K562 (cell line): ENCODE measurements at regions not wholly inside any gene's neighbourhood (a gene's known extent, or its start where the extent isn't known, plus 50 kb on each side); places are given as distances from the start of the nearest gene placed in this dataset.

Experiments
- ATAC-seq: fragments of 200-7000 bp; cut with Tn5 transposase; 3 replicates; pipeline ENCODE4 v1.9.1; 2020; ENCODE audit warnings: moderate library complexity
- BruUV-seq: library from RNA; stranded (reverse); fragments of 400-500 nt; replicated peaks from 2 replicates; lab custom pipeline; 2021; lab: Mats Ljungman, UMichigan
- CTCF ChIA-PET: fragments of 300-600 bp; formaldehyde crosslinking; extraction: SDS; loops from one replicate; lab custom pipeline; 2021; ENCODE audit warnings: low intra/inter-chr PET ratio; lab: Yijun Ruan, JAX
- POLR2A ChIA-PET: fragments of 300-600, 350-650 bp; sonication (Branson Sonifier 250); formaldehyde crosslinking; extraction: SDS; loops from one replicate; lab custom pipeline; 2021; ENCODE audit warnings: antibody characterized with exemption, inconsistent platforms; lab: Yijun Ruan, JAX
- DNase-seq, 4 experiments: peaks; one replicate each; pipeline versions ENCODE4 v3.0.0 to v3.0.0-alpha.2; 2011 to 2018; ENCODE audit warnings: low spot score in 3 of 4, mixed read lengths in 3 of 4; ENCODE audit errors: extremely low read depth in 1 of 4
- FAIRE-seq: peaks from 2 replicates; lab custom pipeline; 2011; peaks lifted over from hg19 to GRCh38; lab: Jason Lieb, UNC
- H2AFZ ChIP-seq: 2 replicates; pipeline ENCODE4 v1.6.0; 2011; ENCODE audit warnings: low read depth, low read length, control low read depth, inconsistent platforms
- H3K27ac ChIP-seq: fragments of 200-600 bp; 3 replicates; pipeline ENCODE4 v1.8.0; 2011; ENCODE audit warnings: low read depth, mild to moderate bottlenecking, control low read depth, inconsistent platforms, low read length, moderate library complexity, mixed read lengths; ENCODE audit errors: extremely low read depth
- H3K27me3 ChIP-seq, 2 experiments: fragments of 300-600 bp in 1 of 2; 2 replicates in 1 of 2; 3 replicates in 1 of 2; pipeline versions ENCODE4 v1.6.0 to v1.8.0; 2011; ENCODE audit warnings: inconsistent platforms in 2 of 2, low read length in 2 of 2, mild to moderate bottlenecking in 1 of 2, mixed read lengths in 1 of 2, moderate library complexity in 1 of 2; ENCODE audit not compliant: control insufficient read depth in 2 of 2, insufficient read depth in 2 of 2
- H3K36me3 ChIP-seq: fragments of 300-600 bp; 3 replicates; pipeline ENCODE4 v1.8.0; 2011; ENCODE audit warnings: mild to moderate bottlenecking, low read length, inconsistent platforms; ENCODE audit not compliant: control insufficient read depth, insufficient read depth
- H3K4me1 ChIP-seq, 2 experiments: fragments of 200-600 bp in 1 of 2; replicated peaks in 1 of 2; 2 replicates in 1 of 2; 3 replicates in 1 of 2; pipeline versions ENCODE4 v1.5.1 to v1.8.0; 2011; ENCODE audit warnings: inconsistent platforms in 2 of 2, low read length in 2 of 2, mild to moderate bottlenecking in 1 of 2, mixed read lengths in 1 of 2, moderate library complexity in 1 of 2; ENCODE audit not compliant: control insufficient read depth in 2 of 2, insufficient read depth in 2 of 2
- H3K4me2 ChIP-seq: 2 replicates; pipeline ENCODE4 v1.6.1; 2011; ENCODE audit warnings: low read length, control low read depth, inconsistent platforms, mixed read lengths; ENCODE audit not compliant: insufficient read depth
- H3K4me3 ChIP-seq: fragments of 200-600 bp; sonication (generic), shearing (Covaris generic); 2 replicates; pipeline ENCODE4 v1.5.1; 2016; ENCODE audit warnings: control low read depth, inconsistent platforms
- H3K79me2 ChIP-seq: fragments of 200-600 bp; 3 replicates; pipeline ENCODE4 v1.8.0; 2011; ENCODE audit warnings: low read length, inconsistent platforms; ENCODE audit not compliant: control insufficient read depth, insufficient read depth
- H3K9ac ChIP-seq, 2 experiments: 2 replicates each; pipeline versions ENCODE4 v1.6.0 to v1.6.1; 2011; ENCODE audit warnings: low read depth in 2 of 2, low read length in 2 of 2, control low read depth in 1 of 2, inconsistent platforms in 1 of 2, mild to moderate bottlenecking in 1 of 2, mixed read lengths in 1 of 2; ENCODE audit not compliant: insufficient read depth in 1 of 2
- H3K9me1 ChIP-seq: one replicate; pipeline ENCODE4 v1.6.0; 2011; ENCODE audit warnings: inconsistent platforms, mild to moderate bottlenecking, low read length, moderate library complexity; ENCODE audit not compliant: control insufficient read depth, insufficient read depth
- H3K9me3 ChIP-seq: replicated peaks from 2 replicates; pipeline ENCODE4 v1.5.1; 2011; ENCODE audit warnings: low read depth, low read length, inconsistent platforms; ENCODE audit not compliant: control insufficient read depth, insufficient read depth
- H4K20me1 ChIP-seq: replicated peaks from 2 replicates; pipeline ENCODE4 v1.6.1; 2011; ENCODE audit warnings: low read length, inconsistent platforms, mixed read lengths; ENCODE audit not compliant: control insufficient read depth, insufficient read depth
- CBX1 ChIP-seq: sonication (generic); IDR thresholded peaks from 2 replicates; pipeline ENCODE4 v1.6.1; 2016; ENCODE audit warnings: antibody characterized with exemption, low read depth, mild to moderate bottlenecking
- KDM4B ChIP-seq, 2 experiments: fragments of 450-650 bp in 1 of 2; sonication (generic) in 1 of 2; IDR thresholded peaks; 2 replicates each; pipeline ENCODE4 v1.6.1; 2016 to 2017; ENCODE audit warnings: borderline replicate concordance in 2 of 2, antibody characterized with exemption in 1 of 2, low read depth in 1 of 2, mild to moderate bottlenecking in 1 of 2
- RFX7 ChIP-seq: fragments of 250-450 bp; sonication (Bioruptor Pico); IDR thresholded peaks from 2 replicates; pipeline ENCODE4 v1.5.1; 2021; ENCODE audit warnings: mild to moderate bottlenecking
- in situ Hi-C: fragments of 300-500 bp; cut with MboI; formaldehyde crosslinking; loops from 4 replicates; pipeline ENCODE4 v1.15.0; 2018; ENCODE audit warnings: inconsistent platforms, mixed read lengths
- intact Hi-C: fragments of 100-400 bp; cut with micrococcal nuclease; formaldehyde crosslinking; loops from 2 replicates; pipeline ENCODE4 v1.14.2; 2022
- TF ChIP-seq, protein P1 (sequence below): sonication (generic); formaldehyde crosslinking; IDR thresholded peaks from 2 replicates; pipeline ENCODE4 v1.5.0; 2020; ENCODE audit warnings: missing genetic modification reagents
- TF ChIP-seq, protein P2 (sequence below): fragments of 200-400 bp; formaldehyde crosslinking; IDR thresholded peaks from 2 replicates; pipeline ENCODE4 v1.6.1; 2017; ENCODE audit warnings: mild to moderate bottlenecking, low read depth, low read length, moderate library complexity

DNA sequence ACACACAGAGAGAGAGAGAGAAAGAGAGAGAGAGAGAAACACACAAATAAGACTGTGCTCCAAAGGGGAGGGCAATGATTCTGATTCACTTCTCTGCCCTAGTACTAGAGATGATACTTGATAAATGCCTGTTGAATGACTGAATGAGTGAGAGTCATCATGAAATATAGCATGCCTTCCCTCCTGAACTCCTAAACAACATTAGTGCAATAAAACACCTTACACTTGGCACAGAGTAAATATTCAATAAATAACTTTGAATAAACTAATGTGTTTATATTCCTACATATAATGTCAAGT, 511.2 kb upstream of the RAG2 start:
- in situ Hi-C loops (no loop called here), intact Hi-C loops (no loop called here)
- H2AFZ ChIP-seq: no peak overlapping the region
- H3K27me3 ChIP-seq: no peaks in the 10 kb centered on the region
- H3K9ac ChIP-seq: no peak overlapping the region
- no peak for DNase-seq
- no peak for FAIRE-seq
- no peaks in the 10 kb centered on the region for H4K20me1 ChIP-seq
- H3K27ac ChIP-seq: no peak overlapping the region
- no peaks in the 10 kb centered on the region for H3K9me3 ChIP-seq
- POLR2A ChIA-PET: no interaction called here
- CTCF ChIA-PET: no interaction called here
- H3K4me1 ChIP-seq: no peaks in the 10 kb centered on the region
- H3K79me2 ChIP-seq: no peaks in the 10 kb centered on the region
- H3K4me2 ChIP-seq: no peak overlapping the region
- no peak for ATAC-seq
- no peaks in the 10 kb centered on the region for H3K9me1 ChIP-seq
- H3K36me3 ChIP-seq: no peaks in the 10 kb centered on the region
- no peak overlapping the region for H3K4me3 ChIP-seq
- TF ChIP-seq, protein P1, sequence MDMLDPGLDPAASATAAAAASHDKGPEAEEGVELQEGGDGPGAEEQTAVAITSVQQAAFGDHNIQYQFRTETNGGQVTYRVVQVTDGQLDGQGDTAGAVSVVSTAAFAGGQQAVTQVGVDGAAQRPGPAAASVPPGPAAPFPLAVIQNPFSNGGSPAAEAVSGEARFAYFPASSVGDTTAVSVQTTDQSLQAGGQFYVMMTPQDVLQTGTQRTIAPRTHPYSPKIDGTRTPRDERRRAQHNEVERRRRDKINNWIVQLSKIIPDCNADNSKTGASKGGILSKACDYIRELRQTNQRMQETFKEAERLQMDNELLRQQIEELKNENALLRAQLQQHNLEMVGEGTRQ: no peak
- TF ChIP-seq, protein P2, sequence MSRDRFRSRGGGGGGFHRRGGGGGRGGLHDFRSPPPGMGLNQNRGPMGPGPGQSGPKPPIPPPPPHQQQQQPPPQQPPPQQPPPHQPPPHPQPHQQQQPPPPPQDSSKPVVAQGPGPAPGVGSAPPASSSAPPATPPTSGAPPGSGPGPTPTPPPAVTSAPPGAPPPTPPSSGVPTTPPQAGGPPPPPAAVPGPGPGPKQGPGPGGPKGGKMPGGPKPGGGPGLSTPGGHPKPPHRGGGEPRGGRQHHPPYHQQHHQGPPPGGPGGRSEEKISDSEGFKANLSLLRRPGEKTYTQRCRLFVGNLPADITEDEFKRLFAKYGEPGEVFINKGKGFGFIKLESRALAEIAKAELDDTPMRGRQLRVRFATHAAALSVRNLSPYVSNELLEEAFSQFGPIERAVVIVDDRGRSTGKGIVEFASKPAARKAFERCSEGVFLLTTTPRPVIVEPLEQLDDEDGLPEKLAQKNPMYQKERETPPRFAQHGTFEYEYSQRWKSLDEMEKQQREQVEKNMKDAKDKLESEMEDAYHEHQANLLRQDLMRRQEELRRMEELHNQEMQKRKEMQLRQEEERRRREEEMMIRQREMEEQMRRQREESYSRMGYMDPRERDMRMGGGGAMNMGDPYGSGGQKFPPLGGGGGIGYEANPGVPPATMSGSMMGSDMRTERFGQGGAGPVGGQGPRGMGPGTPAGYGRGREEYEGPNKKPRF: no peak
- TF ChIP-seq KDM4B (IDR thresholded peaks at IDR 0.05; ENCODE audit: borderline replicate concordance in 2 of 2, low read depth in 1 of 2) (no peak), RFX7 (CRISPR knock-in tag) (no peak), CBX1 (no peak)
- no TSS peak for BruUV-seq
